Endodermal cell (in vitro differentiated cells): ENCODE measurements at regions not wholly inside any gene's neighbourhood (a gene's known extent, or its start where the extent isn't known, plus 50 kb on each side); places are given as distances from the start of the nearest gene placed in this dataset.

Experiments used
- DNase-seq: peaks from one replicate; pipeline ENCODE4 v3.0.0-alpha.2; 2017
- H3K27ac ChIP-seq: 2 replicates; pipeline ENCODE4 v1.5.1; 2013; ENCODE audit warnings: mild to moderate bottlenecking, low read depth, low read length, moderate library complexity
- H3K27me3 ChIP-seq: 2 replicates; pipeline ENCODE4 v1.6.1; 2013; ENCODE audit warnings: mild to moderate bottlenecking, low read length, moderate library complexity; ENCODE audit not compliant: insufficient read depth, control insufficient read depth, poor library complexity, severe bottlenecking
- H3K36me3 ChIP-seq: 2 replicates; pipeline ENCODE4 v1.7.0; 2013; ENCODE audit warnings: mild to moderate bottlenecking, low read length, moderate library complexity; ENCODE audit not compliant: control insufficient read depth, insufficient read depth
- H3K4me1 ChIP-seq: one replicate; pipeline ENCODE4 v1.7.0; 2013; ENCODE audit warnings: low read length; ENCODE audit not compliant: control insufficient read depth, insufficient read depth
- H3K4me3 ChIP-seq: 2 replicates; pipeline ENCODE4 v1.5.1; 2013; ENCODE audit warnings: mild to moderate bottlenecking, low read length, moderate library complexity
- H3K9ac ChIP-seq: 2 replicates; pipeline ENCODE4 v1.6.1; 2013; ENCODE audit warnings: mild to moderate bottlenecking, low read length, moderate library complexity; ENCODE audit not compliant: poor library complexity, severe bottlenecking; ENCODE audit errors: extremely low read depth
- H3K9me3 ChIP-seq: 2 replicates; pipeline ENCODE4 v1.6.1; 2013; ENCODE audit warnings: mild to moderate bottlenecking, low read length, moderate library complexity; ENCODE audit not compliant: control insufficient read depth
- H3K27ac Mint-ChIP-seq: 2 replicates; pipeline ENCODE4 v1.8.0; 2020; ENCODE audit warnings: mixed read lengths
- H3K27me3 Mint-ChIP-seq: 2 replicates; pipeline ENCODE4 v1.8.0; 2021; ENCODE audit warnings: mild to moderate bottlenecking, mixed read lengths; ENCODE audit not compliant: insufficient read depth
- H3K36me3 Mint-ChIP-seq: 2 replicates; pipeline ENCODE4 v1.8.0; 2020; ENCODE audit warnings: low read depth, mixed read lengths
- H3K4me1 Mint-ChIP-seq: 2 replicates; pipeline ENCODE4 v1.8.0; 2020; ENCODE audit warnings: mixed read lengths
- H3K4me3 Mint-ChIP-seq: 2 replicates; pipeline ENCODE4 v1.8.0; 2020; ENCODE audit warnings: mild to moderate bottlenecking, moderate library complexity, mixed read lengths
- H3K9me3 Mint-ChIP-seq: 2 replicates; pipeline ENCODE4 v1.8.0; 2020; ENCODE audit warnings: mild to moderate bottlenecking, mixed read lengths
- WGBS, 2 experiments: methylation state at CpG; one replicate each; pipeline versions ENCODE4 v1.1.5 to v1.1.7; 2013; ENCODE audit warnings: missing lambda C conversion rate in 2 of 2, mixed read lengths in 1 of 2; ENCODE audit not compliant: insufficient coverage in 1 of 2, insufficient read length in 1 of 2; 5-methylcytosine and 5-hydroxymethylcytosine counted together
- TF ChIP-seq, protein P1 (sequence below): fragments of 200-600 bp; sonication (generic); conservative IDR thresholded peaks from 2 replicates; pipeline ENCODE4 v1.5.0; 2021; ENCODE audit warnings: antibody characterized with exemption, mild to moderate bottlenecking

DNA sequence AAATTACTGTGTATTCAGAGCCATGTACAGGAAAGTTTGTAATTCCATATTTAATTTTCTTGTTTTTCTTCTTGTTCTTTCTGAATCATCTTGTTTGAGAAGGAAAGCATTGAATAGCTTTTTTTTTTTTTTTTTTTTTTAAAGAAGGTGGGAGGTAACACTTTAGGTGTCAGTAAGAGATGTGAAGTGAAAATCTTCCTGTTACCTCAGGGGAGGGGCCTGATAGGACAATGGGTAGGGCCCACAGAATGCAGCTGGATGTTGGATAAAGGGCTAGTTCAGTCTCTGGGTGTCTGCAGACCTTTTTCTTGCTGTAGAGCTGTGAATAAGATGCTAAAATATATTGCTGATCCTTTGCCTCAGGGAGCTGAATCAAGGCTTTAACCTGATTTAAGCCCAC is 317.4 kb downstream of the MAN2A1 start:
- TF ChIP-seq, protein P1, sequence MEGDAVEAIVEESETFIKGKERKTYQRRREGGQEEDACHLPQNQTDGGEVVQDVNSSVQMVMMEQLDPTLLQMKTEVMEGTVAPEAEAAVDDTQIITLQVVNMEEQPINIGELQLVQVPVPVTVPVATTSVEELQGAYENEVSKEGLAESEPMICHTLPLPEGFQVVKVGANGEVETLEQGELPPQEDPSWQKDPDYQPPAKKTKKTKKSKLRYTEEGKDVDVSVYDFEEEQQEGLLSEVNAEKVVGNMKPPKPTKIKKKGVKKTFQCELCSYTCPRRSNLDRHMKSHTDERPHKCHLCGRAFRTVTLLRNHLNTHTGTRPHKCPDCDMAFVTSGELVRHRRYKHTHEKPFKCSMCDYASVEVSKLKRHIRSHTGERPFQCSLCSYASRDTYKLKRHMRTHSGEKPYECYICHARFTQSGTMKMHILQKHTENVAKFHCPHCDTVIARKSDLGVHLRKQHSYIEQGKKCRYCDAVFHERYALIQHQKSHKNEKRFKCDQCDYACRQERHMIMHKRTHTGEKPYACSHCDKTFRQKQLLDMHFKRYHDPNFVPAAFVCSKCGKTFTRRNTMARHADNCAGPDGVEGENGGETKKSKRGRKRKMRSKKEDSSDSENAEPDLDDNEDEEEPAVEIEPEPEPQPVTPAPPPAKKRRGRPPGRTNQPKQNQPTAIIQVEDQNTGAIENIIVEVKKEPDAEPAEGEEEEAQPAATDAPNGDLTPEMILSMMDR, result no peak

DNA sequence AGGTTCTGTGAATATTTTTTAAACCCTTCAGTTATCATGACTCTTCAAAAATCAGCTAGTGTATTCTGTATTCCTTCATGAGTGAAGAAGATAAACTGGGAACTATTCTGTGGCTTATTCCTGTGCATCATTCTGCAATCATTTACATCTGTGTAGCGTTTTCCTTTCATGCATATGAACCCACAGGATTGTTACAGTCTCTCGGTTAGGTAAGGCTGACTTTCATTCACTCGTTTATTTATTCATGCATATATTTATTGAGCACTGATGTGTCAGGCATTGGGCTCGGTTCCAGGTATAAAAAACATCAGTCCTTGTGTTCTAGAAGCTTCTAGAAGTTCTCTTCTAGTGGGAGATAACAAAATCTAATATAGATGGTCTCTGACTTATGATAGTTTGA is 318.4 kb downstream of the MAN2A1 start:
- TF ChIP-seq, protein P1, result no peak
- Histone ChIP-seq H3K4me1 (no peaks in the 10 kb centered on the region), H3K9ac (no peak overlapping the region), H3K27ac (no peak overlapping the region), H3K27me3 (no peaks in the 10 kb centered on the region), H3K9me3 (no peaks in the 10 kb centered on the region), H3K4me3 (no peak overlapping the region), H3K36me3 (no peaks in the 10 kb centered on the region)
- Mint-ChIP-seq H3K27ac (no peak overlapping the region), H3K4me1 (peaks cover 2% of the 10 kb centered on the region), H3K27me3 (no peaks in the 10 kb centered on the region), H3K9me3 (no peaks in the 10 kb centered on the region), H3K36me3 (no peaks in the 10 kb centered on the region), H3K4me3 (no peak overlapping the region)
- DNase-seq, result no peak
- WGBS, 2 experiments, result 87 to 88% methylated on average over 1 to 4 of the region's 4 CpGs

More for the DNA sequence above, 317.4 kb downstream of the MAN2A1 start:
- Mint-ChIP-seq H3K4me3 (no peak overlapping the region), H3K27me3 (no peaks in the 10 kb centered on the region), H3K4me1 (peaks cover 2% of the 10 kb centered on the region), H3K36me3 (no peaks in the 10 kb centered on the region), H3K27ac (no peak overlapping the region), H3K9me3 (no peaks in the 10 kb centered on the region)
- no peaks in the 10 kb centered on the region for H3K4me1 ChIP-seq
- H3K9me3 ChIP-seq, result no peaks in the 10 kb centered on the region
- no peak overlapping the region for H3K27ac ChIP-seq
- no peaks in the 10 kb centered on the region for H3K27me3 ChIP-seq
- DNase-seq, result no peak
- H3K4me3 ChIP-seq, result no peak overlapping the region
- no peaks in the 10 kb centered on the region for H3K36me3 ChIP-seq
- no peak overlapping the region for H3K9ac ChIP-seq

DNA sequence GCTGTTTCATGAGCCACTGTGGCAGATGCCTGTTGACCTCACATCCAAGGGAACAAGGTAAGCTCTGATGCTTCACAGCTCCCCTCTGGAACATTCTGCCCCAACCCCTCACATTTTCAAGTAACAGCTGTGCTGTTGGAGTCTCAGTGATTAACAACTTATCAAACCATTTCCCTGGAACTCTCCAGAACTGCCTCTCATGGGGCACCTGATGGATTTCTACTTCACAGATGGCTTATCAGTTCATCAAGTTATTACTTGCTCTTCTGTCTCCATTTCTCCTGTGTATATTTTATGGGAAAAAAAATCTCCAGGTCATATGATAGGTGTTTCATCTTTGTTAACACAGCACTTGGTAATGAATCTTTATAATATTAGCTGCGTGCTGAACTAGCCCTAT is 322.4 kb downstream of the MAN2A1 start:
- Histone ChIP-seq H3K4me3 (no peak overlapping the region), H3K4me1 (no peaks in the 10 kb centered on the region), H3K27me3 (no peaks in the 10 kb centered on the region), H3K9ac (no peak overlapping the region), H3K36me3 (no peaks in the 10 kb centered on the region), H3K9me3 (no peaks in the 10 kb centered on the region), H3K27ac (no peak overlapping the region)
- Mint-ChIP-seq H3K27ac (no peak overlapping the region), H3K27me3 (no peaks in the 10 kb centered on the region), H3K9me3 (peaks cover 2% of the 10 kb centered on the region), H3K4me3 (no peak overlapping the region), H3K36me3 (no peaks in the 10 kb centered on the region), H3K4me1 (no peaks in the 10 kb centered on the region)
- TF ChIP-seq, protein P1, result no peak
- whole genome bisulfite sequencing, 2 experiments, result 89 to 100% methylated on average over 1 of the region's 1 CpG
- no peak for DNase-seq
